ENCODE measurements at regions not wholly inside any gene's neighbourhood (a gene's known extent, or its start where the extent isn't known, plus 50 kb on each side); places are given as distances from the start of the nearest gene placed in this dataset.

- Histone ChIP-seq H2AK5ac (ENCODE audit: low read depth, low read length) (no peak overlapping the region), H3K27ac (replicated peaks; ENCODE audit: low read length) (no peak overlapping the region), H2BK120ac (ENCODE audit: low read depth, low read length) (no peak overlapping the region), H3K4me2 (ENCODE audit: insufficient read depth, low read length, poor library complexity, severe bottlenecking) (no peak overlapping the region), H3K36me3 (replicated peaks in 1 of 2; ENCODE audit: control insufficient read depth in 2 of 2, insufficient read depth in 2 of 2, low read length in 2 of 2) (no peaks in the 10 kb centered on the region), H2BK5ac (ENCODE audit: low read length) (no peak overlapping the region), H2AFZ (ENCODE audit: low read length) (no peak overlapping the region), H4K91ac (ENCODE audit: low read depth, low read length, poor library complexity) (no peak overlapping the region), H3K4me3 (ENCODE audit: low read length in 2 of 2) (no peak overlapping the region), H3K9ac (ENCODE audit: low read depth, low read length, poor library complexity) (no peak overlapping the region), H3K79me1 (ENCODE audit: low read depth, low read length) (no peaks in the 10 kb centered on the region), H2BK15ac (ENCODE audit: low read length) (no peak overlapping the region), H3K14ac (ENCODE audit: low read length) (no peak overlapping the region), H4K8ac (ENCODE audit: low read depth, low read length) (no peak overlapping the region), H3K18ac (ENCODE audit: low read length) (no peak overlapping the region), H3K27me3 (ENCODE audit: control insufficient read depth in 3 of 3, insufficient read depth in 3 of 3, low read depth in 1 of 3, low read length in 3 of 3) (no peaks in the 10 kb centered on the region), H3K4me1 (ENCODE audit: control insufficient read depth in 2 of 2, insufficient read depth in 1 of 2, low read depth in 1 of 2, low read length in 2 of 2) (no peaks in the 10 kb centered on the region), H2BK12ac (ENCODE audit: low read length) (no peak overlapping the region), H3K23ac (ENCODE audit: low read depth, low read length, poor library complexity) (no peak overlapping the region), H3K4ac (ENCODE audit: low read length) (no peak overlapping the region), H3K9me3 (replicated peaks in 1 of 2; ENCODE audit: control insufficient read depth in 2 of 2, insufficient read depth in 1 of 2, low read depth in 1 of 2, low read length in 2 of 2) (no peaks in the 10 kb centered on the region)
- DNase-seq (ENCODE audit: low spot score) = no peak
- no CpG with 5 or more reads among the region's 3 CpGs for WGBS, 2 donors (ENCODE audit: extremely low coverage in 2 of 2, insufficient read length in 2 of 2, insufficient replicate concordance in 1 of 2)
These were observed 165.5 kb upstream of the FMN2 start for GRCh38 chr1:239926184-239926583.

GRCh38 chr1:239929317-239929716, 162.4 kb upstream of the FMN2 start:
- Histone ChIP-seq H4K8ac (ENCODE audit: low read depth, low read length) (no peak overlapping the region), H2BK12ac (ENCODE audit: low read length) (no peak overlapping the region), H3K4me2 (ENCODE audit: insufficient read depth, low read length, poor library complexity, severe bottlenecking) (no peak overlapping the region), H3K79me1 (ENCODE audit: low read depth, low read length) (no peaks in the 10 kb centered on the region), H2BK15ac (ENCODE audit: low read length) (no peak overlapping the region), H3K9ac (ENCODE audit: low read depth, low read length, poor library complexity) (no peak overlapping the region), H3K4ac (ENCODE audit: low read length) (no peak overlapping the region), H3K27me3 (ENCODE audit: control insufficient read depth in 3 of 3, insufficient read depth in 3 of 3, low read depth in 1 of 3, low read length in 3 of 3) (no peaks in the 10 kb centered on the region), H4K91ac (ENCODE audit: low read depth, low read length, poor library complexity) (no peak overlapping the region), H3K18ac (ENCODE audit: low read length) (peak overlapping the region; percentile 31), H3K9me3 (replicated peaks in 1 of 2; ENCODE audit: control insufficient read depth in 2 of 2, insufficient read depth in 1 of 2, low read depth in 1 of 2, low read length in 2 of 2) (no peaks in the 10 kb centered on the region), H2AFZ (ENCODE audit: low read length) (peak overlapping the region; percentile 8), H3K36me3 (replicated peaks in 1 of 2; ENCODE audit: control insufficient read depth in 2 of 2, insufficient read depth in 2 of 2, low read length in 2 of 2) (no peaks in the 10 kb centered on the region), H2BK120ac (ENCODE audit: low read depth, low read length) (no peak overlapping the region), H3K4me1 (ENCODE audit: control insufficient read depth in 2 of 2, insufficient read depth in 1 of 2, low read depth in 1 of 2, low read length in 2 of 2) (no peaks in the 10 kb centered on the region), H3K14ac (ENCODE audit: low read length) (no peak overlapping the region), H2BK5ac (ENCODE audit: low read length) (no peak overlapping the region), H2AK5ac (ENCODE audit: low read depth, low read length) (no peak overlapping the region), H3K27ac (replicated peaks; ENCODE audit: low read length) (peak overlapping the region; percentile 16), H3K4me3 (ENCODE audit: low read length in 2 of 2) (no peak overlapping the region), H3K23ac (ENCODE audit: low read depth, low read length, poor library complexity) (no peak overlapping the region)
- no peak for DNase-seq (ENCODE audit: low spot score)
- no CpG with 5 or more reads among the region's 6 CpGs for WGBS, 2 donors (ENCODE audit: extremely low coverage in 2 of 2, insufficient read length in 2 of 2, insufficient replicate concordance in 1 of 2)

- Histone ChIP-seq H3K79me1 (ENCODE audit: low read depth, low read length) (no peaks in the 10 kb centered on the region), H4K8ac (ENCODE audit: low read depth, low read length) (no peak overlapping the region), H3K18ac (ENCODE audit: low read length) (no peak overlapping the region), H3K4ac (ENCODE audit: low read length) (no peak overlapping the region), H3K27ac (replicated peaks; ENCODE audit: low read length) (no peak overlapping the region), H3K4me1 (ENCODE audit: control insufficient read depth in 2 of 2, insufficient read depth in 1 of 2, low read depth in 1 of 2, low read length in 2 of 2) (no peaks in the 10 kb centered on the region), H2AFZ (ENCODE audit: low read length) (no peak overlapping the region), H2BK120ac (ENCODE audit: low read depth, low read length) (no peak overlapping the region), H2BK5ac (ENCODE audit: low read length) (no peak overlapping the region), H3K9me3 (replicated peaks in 1 of 2; ENCODE audit: control insufficient read depth in 2 of 2, insufficient read depth in 1 of 2, low read depth in 1 of 2, low read length in 2 of 2) (no peaks in the 10 kb centered on the region), H3K4me2 (ENCODE audit: insufficient read depth, low read length, poor library complexity, severe bottlenecking) (no peak overlapping the region), H4K91ac (ENCODE audit: low read depth, low read length, poor library complexity) (no peak overlapping the region), H2BK12ac (ENCODE audit: low read length) (no peak overlapping the region), H3K14ac (ENCODE audit: low read length) (no peak overlapping the region), H3K36me3 (replicated peaks in 1 of 2; ENCODE audit: control insufficient read depth in 2 of 2, insufficient read depth in 2 of 2, low read length in 2 of 2) (no peaks in the 10 kb centered on the region), H3K9ac (ENCODE audit: low read depth, low read length, poor library complexity) (no peak overlapping the region), H3K23ac (ENCODE audit: low read depth, low read length, poor library complexity) (no peak overlapping the region), H2BK15ac (ENCODE audit: low read length) (no peak overlapping the region), H3K27me3 (ENCODE audit: control insufficient read depth in 3 of 3, insufficient read depth in 3 of 3, low read depth in 1 of 3, low read length in 3 of 3) (no peaks in the 10 kb centered on the region), H3K4me3 (ENCODE audit: low read length in 2 of 2) (no peak overlapping the region), H2AK5ac (ENCODE audit: low read depth, low read length) (no peak overlapping the region)
- no CpG with 5 or more reads among the region's 3 CpGs for WGBS, 2 donors (ENCODE audit: extremely low coverage in 2 of 2, insufficient read length in 2 of 2, insufficient replicate concordance in 1 of 2)
- no peak for DNase-seq (ENCODE audit: low spot score)
These were observed 160.9 kb upstream of the FMN2 start for GRCh38 chr1:239930686-239931262.

GRCh38 chr1:239931341-239931740, 160.3 kb upstream of the FMN2 start:
- Histone ChIP-seq H4K8ac (ENCODE audit: low read depth, low read length) (no peak overlapping the region), H2BK15ac (ENCODE audit: low read length) (no peak overlapping the region), H2BK120ac (ENCODE audit: low read depth, low read length) (no peak overlapping the region), H3K9ac (ENCODE audit: low read depth, low read length, poor library complexity) (no peak overlapping the region), H3K14ac (ENCODE audit: low read length) (no peak overlapping the region), H3K4ac (ENCODE audit: low read length) (no peak overlapping the region), H3K18ac (ENCODE audit: low read length) (no peak overlapping the region), H3K27ac (replicated peaks; ENCODE audit: low read length) (no peak overlapping the region), H3K4me2 (ENCODE audit: insufficient read depth, low read length, poor library complexity, severe bottlenecking) (no peak overlapping the region), H3K36me3 (replicated peaks in 1 of 2; ENCODE audit: control insufficient read depth in 2 of 2, insufficient read depth in 2 of 2, low read length in 2 of 2) (no peaks in the 10 kb centered on the region), H3K23ac (ENCODE audit: low read depth, low read length, poor library complexity) (no peak overlapping the region), H3K79me1 (ENCODE audit: low read depth, low read length) (no peaks in the 10 kb centered on the region), H3K27me3 (ENCODE audit: control insufficient read depth in 3 of 3, insufficient read depth in 3 of 3, low read depth in 1 of 3, low read length in 3 of 3) (no peaks in the 10 kb centered on the region), H3K4me1 (ENCODE audit: control insufficient read depth in 2 of 2, insufficient read depth in 1 of 2, low read depth in 1 of 2, low read length in 2 of 2) (no peaks in the 10 kb centered on the region), H2BK12ac (ENCODE audit: low read length) (no peak overlapping the region), H2AFZ (ENCODE audit: low read length) (no peak overlapping the region), H2AK5ac (ENCODE audit: low read depth, low read length) (no peak overlapping the region), H3K4me3 (ENCODE audit: low read length in 2 of 2) (no peak overlapping the region), H2BK5ac (ENCODE audit: low read length) (no peak overlapping the region), H3K9me3 (replicated peaks in 1 of 2; ENCODE audit: control insufficient read depth in 2 of 2, insufficient read depth in 1 of 2, low read depth in 1 of 2, low read length in 2 of 2) (no peaks in the 10 kb centered on the region), H4K91ac (ENCODE audit: low read depth, low read length, poor library complexity) (no peak overlapping the region)
- no peak for DNase-seq (ENCODE audit: low spot score)
- no CpG with 5 or more reads among the region's 6 CpGs for WGBS, 2 donors (ENCODE audit: extremely low coverage in 2 of 2, insufficient read length in 2 of 2, insufficient replicate concordance in 1 of 2)
